GM19467 (cell line): ENCODE measurements at regions not wholly inside any gene's neighbourhood (a gene's known extent, or its start where the extent isn't known, plus 50 kb on each side); places are given as distances from the start of the nearest gene placed in this dataset.

Experiments
- ATAC-seq: cut with Tn5 transposase; IDR thresholded peaks from one replicate; pipeline ENCODE4 v1.9.1; 2021; ENCODE audit warnings: mild to moderate bottlenecking, moderate library complexity; ENCODE audit not compliant: unreplicated experiment

DNA sequence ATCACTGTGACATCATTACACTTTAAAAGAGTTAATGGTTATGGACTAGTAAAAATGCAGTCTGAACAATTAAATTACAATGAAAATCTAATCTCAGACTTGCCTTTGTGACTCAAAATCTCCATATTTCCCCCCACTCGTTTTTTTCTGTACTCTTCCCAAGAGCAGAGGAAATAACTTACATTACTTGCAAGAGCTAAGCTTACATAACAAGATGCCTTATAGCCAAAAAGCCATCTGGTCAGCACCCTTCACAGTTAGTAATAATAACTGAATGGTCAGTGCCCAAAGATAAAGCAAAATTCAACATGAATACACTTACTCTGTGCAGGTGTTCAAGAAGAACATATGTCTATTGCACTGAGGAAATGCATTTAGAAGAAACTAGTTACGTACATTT lies 1381.5 kb upstream of the CELF2 start:
- ATAC-seq: no peak

DNA sequence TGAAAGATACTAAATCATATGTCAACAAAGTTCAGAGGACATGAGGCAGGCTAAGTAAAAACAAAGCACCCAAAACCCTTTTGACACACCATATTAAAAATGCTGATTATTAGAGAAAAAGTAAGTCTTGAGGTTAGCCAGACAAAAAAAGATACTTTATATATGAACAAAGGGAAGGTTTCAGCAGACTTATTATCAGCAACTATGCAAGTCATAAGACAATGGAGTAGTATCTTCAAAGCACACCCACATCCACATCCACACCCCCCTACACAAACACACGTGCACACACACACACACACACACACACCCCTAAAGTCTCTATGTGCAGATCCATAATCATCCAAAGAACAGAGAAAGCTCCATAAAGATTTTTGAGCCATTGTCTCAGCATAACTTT lies 1373.9 kb upstream of the CELF2 start:
- ATAC-seq: no peak

DNA sequence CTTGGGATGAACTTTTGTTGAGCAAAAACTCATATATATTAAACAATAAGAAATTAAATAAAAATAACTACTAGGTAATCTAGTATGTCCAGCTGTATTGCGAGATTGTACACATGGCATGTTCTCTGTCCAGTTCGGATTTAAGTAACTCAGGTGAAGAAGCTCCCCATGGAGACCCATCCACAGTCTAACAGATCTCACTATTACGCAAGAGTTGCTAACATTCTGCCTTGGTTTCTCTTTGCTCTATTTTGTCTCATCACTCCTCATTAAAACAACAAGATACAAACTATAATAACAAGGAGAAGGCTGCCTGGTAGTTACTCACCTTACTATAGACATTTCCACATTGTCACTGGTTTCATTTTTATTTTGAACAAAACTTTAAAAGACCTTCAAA lies 1372.3 kb upstream of the CELF2 start:
- no peak for ATAC-seq

DNA sequence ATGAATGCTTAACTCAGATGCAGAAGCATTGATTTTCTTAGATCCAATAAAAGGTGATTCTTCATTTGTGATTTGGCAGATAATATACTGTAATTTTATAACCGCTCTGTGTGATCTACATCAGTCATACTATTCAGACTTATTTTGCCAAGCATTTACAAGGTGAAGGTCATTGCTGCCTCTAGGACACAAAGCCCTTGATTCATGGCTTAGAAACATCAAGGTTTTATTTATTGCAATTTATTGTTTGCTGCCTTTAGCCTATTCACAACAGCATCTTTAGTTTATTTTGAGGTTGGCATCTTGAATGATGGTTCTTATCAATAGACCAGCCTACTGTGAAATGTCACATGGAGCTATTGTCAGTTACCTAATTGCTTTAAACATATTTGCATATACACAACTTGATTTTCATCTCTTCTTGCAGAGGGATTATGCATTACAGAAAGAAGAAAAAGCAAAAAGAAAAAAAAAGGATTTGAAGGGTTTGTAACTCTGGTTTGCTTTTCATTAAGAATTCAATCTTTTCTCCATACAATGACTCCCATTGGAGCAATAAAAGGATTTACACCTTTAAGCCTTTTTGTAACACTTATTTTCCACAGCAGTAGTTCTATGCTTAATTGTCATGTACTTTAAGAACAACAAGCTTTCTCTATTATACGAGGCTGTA lies 1371.6 kb upstream of the CELF2 start:
- ATAC-seq: no peak

DNA sequence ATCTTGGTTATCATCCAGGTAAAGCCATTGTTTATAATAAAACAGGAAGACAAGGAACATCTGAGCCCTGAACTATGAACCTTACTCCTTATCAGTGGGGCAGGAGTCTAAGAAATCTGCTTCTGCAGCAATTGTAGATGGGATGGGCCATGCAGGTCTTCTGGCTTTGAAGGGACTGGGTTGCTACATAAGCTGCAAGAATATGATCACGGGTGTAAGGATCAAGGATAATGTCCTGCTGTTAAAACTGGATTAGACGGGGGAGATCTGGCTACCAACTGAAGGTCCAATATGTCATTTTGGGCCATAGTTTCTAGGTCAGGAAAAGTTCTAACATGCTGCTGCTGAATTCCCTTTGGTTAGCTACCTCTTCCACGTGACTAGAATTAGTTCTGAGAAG lies 1363.4 kb upstream of the CELF2 start:
- ATAC-seq: no peak

DNA sequence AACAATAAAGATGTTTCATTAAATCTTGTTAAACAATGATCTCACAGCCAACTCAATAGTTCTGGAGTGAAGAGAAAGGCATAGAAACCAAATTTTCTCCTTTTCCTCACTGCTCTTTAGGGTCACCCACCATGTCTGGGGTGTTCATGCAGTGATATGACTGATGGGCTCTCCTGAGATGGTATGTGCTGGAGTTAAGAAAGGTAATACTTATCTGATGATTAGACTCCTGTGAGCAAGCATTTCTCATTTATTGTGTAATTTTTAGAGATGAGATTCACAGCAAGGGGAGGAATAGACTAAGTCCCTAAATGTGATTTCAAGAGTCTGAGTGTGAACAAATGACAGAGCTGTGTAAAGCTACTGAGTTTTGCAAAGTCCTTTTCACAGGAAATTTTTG lies 1361.3 kb upstream of the CELF2 start:
- ATAC-seq: no peak

DNA sequence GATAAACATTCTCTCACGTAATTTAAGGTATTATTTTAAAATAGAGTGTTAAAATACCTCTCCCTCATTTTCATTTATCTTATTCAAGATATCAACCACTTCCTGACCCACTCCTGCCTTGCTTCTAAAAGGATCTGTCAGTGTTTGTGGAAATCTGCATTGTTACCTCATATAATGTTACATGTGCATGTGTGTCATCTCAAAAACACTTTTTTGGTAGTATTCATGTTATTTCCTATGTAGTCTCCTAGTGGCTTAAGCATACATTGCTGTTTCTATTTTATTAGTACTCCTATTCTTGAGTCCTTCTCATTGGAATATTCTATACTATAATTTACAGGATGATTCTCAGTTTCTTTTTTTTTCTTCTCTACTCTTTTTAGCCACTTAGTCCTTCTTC lies 1360.7 kb upstream of the CELF2 start:
- no peak for ATAC-seq

DNA sequence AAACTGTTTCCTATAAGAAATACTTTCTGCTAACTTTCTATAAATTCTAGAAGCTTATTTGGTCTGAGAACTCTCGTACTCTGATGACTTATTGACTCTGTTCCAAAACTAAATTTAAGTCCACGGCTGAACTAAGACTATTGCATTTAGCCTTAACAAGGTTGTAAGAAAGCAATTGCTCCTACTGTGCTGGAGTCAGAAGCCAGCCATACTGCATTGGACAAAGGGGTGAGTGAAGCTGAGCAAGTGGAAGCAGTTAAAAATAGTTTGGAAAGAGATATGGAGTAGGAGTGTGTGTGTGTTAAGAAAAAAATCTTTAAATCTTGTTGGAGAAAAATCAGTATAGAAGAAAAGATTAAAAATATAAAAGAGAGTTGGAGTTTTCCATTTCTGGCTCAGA lies 1360.1 kb upstream of the CELF2 start:
- no peak for ATAC-seq

DNA sequence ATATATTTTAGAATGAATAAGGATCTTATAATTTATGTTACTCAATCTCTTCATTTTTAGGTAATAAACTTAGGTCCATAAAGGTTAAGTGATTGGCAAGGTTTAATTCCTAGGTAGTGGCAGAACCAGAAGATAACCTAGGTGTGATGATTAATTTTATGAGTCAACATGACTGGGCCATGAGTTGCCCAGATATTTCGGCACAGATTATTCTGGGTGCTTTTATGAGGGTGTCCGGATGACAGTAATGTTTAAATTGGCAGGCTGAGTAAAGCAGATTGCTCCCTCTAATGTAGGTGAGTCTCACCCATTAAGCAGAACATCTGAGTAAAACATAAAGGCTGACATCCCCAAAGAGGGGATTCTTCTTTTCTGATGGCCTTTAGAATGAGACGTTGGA lies 1349.3 kb upstream of the CELF2 start:
- ATAC-seq: no peak

DNA sequence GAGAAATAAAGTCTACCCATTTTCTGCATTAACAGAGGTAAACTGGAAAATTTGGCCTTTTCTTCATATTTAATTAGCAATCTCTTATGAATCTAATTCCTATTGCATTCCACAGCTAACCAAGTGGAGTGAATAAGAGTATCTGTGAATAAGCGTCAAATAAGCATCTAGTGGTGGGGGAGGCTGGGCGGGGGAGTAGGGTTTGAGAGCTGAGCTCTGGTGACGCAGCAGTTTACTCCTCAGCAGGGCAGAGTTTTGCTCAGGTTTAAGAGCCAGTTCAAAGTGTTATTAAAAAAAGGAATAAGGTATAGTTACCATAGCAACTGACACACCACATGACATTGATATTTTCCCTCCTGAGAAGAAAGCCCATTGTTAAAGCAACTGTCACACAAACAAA lies 1346.8 kb upstream of the CELF2 start:
- ATAC-seq: no peak

DNA sequence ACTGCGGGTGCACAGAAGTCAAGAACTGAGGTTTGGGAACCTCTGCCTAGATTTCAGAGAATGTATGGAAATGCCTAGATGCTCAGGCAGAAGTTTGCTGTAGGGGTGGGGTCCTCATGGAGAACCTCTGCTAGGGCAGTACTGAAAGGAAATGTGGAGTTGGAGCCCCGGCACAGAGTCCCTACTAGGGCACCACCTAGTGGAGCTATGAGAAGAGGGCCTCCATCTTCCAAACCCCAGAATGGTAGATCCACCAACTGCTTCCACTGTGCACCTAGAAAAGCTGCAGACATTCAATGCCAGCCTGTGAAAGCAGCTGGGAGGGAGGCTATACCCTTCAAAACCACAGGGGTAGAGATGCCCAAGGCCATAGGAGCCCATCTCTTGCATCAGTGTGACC lies 1336.0 kb upstream of the CELF2 start:
- ATAC-seq: no peak

DNA sequence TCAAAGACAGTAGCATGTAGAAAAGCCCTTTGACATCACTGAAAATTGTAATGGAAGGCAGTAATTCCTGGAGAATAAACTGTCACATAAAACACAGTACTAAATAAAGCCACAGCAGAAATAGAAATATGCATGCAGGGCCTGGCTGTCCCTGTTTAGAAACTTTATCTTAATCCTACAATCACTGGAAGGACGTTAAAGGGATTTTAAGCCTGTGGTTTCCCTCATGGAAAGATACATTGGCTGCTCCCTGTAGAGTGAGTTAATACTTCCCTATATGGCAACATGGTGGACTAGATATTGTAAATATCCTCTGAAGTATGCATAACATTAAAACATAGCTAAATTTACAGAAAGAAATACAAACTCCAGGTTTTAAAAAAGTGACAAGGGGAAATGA lies 1334.9 kb upstream of the CELF2 start:
- no peak for ATAC-seq

DNA sequence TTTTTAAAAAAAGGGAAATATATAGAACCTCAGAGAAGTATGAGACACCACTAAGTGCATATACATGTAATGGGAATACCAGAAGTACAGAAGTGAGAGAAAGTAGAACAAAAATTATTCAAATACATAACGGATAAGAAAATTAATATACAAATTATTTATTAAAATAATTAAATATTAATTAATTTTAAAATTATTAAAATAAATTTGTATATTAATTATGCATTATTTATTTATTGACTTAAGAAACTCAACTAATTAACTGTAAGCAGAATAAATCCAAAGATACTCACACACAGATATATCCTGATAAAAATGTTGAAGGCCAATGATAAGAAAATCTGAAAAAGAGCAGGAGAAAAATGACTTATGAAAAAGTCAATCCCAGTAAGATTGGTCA lies 1333.5 kb upstream of the CELF2 start:
- ATAC-seq: no peak

DNA sequence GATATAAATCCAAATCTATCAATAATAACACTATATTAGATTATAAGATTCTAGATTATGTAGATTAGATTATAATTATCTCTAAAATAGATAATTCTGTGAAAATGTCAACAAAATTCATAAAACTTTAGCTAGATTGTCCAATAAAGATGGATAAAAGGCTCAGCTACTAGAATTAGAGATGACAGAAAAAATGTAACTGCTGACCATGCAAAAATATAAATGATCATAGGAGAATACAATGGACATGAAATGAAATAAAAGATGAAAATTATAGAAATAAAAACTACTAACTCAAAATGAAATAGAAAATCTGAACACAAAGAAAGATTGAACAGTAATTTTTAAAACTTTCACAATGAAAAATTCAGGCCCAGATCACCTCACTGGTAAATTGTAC lies 1332.1 kb upstream of the CELF2 start:
- ATAC-seq: no peak

DNA sequence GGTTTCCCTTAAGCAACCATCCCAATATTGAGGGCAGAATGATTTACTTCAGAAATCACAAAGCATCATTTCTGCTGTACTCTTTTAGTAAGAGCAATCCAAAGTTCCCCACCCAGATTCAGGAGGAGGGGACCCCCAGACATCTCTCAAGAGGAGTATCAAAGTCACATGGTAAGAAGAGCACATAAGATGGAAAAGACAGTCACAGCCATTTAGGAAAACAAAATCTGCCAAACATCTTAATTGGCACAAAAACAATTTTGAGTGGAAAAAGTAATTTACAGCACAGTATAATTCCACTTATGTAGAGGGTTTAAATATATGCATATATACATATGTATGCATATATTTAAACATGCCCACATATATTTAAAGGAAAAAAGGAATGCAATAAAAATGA lies 1329.0 kb upstream of the CELF2 start:
- ATAC-seq: no peak

DNA sequence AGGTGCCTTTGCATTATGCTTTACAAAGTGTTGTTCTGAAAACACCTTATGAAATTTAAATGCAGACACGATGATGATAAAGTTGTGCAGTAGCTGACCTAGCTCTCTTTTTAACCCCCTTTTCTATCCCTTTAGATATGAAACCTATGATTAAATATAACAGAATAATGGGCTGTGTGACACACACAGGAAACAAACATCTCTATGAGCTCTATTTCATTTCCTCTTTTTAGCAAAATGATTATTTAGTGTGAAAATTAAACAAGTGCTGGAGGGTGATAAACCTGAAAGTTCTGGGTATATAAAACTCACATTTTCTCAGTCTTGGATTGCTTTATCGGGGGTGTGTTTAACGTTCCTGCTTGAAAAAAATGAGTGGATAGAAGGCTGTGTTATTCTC lies 1310.5 kb upstream of the CELF2 start:
- no peak for ATAC-seq

DNA sequence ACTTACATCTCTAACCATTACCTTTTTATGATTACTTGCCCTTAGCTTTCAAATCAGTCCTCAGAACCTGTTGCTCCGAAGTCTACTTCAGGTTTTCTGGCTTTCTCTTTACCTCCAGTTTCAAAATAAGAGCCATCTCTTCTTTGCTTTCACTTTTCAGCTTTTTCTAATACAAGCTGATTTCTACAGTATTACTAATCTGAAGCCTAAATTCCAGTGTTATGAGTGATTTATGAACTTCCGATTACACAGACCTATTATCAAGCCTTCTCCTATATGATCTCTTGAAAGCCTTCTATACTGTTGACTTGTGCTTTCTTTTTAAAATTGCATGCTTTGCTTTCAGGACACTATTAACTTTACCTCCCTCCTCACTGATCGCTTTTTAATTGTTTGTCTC lies 1307.8 kb upstream of the CELF2 start:
- ATAC-seq: no peak

DNA sequence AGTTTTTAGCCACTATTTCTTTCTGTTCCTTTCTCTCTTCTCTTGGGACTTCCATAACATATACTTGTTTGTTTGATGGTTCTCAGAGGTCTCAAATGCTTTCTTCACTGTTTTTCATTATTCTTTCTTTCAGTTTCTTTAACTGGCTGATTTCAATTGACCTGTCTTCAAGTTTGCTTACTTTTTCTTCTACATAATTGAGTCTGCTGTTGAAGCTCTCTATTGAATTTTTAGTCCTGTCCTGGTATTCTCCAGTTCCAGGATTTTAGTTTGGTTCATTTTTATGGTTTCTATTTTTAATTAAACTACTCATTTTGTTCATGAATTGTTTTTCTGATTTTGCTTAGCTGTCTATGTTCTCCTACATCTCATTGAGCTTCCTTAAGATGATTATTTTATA lies 1305.3 kb upstream of the CELF2 start:
- no peak for ATAC-seq

DNA sequence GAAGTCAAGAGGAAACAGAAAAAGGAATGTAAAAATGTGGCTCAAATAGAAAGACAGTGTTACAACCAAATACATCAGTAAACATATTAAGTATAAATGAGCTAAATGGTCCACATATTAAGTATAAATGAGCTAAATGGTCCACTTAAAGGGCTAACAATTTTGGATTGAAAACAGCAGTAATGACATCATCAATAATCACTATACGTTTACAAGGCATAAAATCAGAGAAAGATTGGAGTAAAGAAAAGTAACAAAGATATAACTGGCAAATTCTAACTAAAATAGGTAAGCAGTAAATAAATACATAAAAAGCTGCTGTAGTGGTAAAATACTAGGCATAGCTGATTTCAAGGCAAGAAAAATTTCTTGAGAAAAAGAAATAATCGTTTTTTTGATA lies 1298.4 kb upstream of the CELF2 start:
- ATAC-seq: no peak

DNA sequence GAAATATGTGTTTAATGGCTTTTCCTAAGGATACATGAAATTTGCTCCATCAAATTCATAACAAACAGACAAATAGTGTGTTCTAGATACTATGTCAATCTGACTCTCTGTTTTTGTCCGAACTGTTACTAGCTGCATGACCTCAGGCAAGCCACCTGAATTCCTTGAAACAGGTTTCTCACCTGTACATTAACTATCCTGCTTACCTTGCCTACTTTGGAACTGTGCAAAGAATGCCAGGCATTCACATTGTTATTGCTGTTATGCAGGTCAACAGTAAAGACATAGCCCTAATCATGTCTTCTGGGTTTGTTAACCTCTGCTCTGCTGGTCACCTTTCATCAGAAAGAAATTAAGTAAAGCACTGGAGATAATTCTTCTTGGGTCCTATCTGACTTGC lies 1283.9 kb upstream of the CELF2 start:
- ATAC-seq: no peak

DNA sequence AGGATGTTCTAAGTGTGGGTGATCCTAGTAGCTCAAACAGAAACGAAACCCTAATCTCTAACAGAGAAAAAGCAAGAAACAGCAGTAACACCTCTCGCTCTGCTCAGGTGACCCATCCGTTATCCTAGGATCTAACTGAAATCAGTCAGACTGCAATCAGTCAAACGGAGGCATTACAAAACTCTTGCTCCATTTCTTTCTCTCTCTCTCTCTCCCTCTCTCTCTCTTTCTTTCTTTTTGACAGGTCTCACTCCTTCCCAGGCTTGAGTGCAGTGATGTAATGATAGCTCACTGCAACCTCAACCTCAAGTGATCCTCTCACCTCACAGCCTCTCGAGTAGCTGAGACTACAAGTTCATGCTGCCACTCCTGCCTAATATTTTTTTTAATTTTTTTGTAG lies 1283.5 kb upstream of the CELF2 start:
- ATAC-seq: no peak

DNA sequence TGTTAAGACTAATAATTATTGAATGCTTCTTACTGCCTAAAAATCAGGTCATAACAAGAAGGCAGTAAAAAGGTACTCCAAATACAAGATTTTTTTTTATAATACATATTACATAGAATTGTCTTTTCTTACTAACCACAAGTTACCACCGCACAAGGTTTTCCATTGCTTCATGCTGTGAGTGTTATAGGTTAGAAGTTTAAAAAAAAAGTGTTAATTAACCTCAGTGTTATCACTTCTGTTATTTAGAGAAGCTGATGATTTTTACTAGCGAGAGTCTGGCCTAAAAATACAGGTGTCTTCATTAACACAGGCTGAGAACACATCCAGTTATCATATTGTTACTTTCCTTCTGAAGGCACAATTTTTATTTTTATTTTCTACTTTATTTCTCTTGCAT lies 1281.9 kb upstream of the CELF2 start:
- no peak for ATAC-seq

DNA sequence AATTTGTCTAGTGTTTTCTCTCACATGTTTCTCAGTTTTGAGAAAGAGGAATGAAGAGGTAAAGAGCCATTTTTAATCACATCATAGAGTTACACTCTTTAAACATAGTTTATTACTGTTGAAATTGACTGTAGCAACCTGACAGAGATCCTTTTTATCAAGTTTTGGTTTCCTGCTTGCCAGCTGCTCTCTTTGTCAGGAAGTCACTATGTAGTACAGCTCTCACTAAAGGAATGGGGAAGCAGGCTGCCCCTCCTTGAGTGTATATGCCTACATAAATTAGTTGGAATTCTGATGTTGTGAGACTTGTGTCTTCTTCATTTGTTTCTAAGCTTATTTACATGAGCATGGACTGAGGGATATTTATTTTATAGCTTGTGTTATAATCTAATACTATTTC lies 1274.0 kb upstream of the CELF2 start:
- no peak for ATAC-seq

DNA sequence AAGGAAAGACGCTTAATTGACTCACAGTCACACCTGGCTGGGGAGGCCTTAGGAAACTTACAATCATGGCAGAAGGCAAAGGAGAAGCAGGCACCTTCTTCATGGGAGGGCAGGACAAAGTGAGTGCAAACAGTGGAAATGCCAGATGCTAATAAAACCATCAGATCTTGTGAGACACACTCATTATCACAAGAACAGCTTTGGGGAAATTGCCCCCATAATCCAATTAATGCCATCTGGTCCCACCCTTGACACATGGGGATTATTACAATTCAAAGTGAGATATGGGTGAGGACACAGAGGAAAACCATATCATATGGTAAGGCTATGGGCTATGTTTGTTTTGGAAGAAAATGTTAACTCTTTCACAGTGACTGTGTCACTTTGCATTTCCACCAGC lies 1272.5 kb upstream of the CELF2 start:
- no peak for ATAC-seq
